ENCODE measurements at regions not wholly inside any gene's neighbourhood (a gene's known extent, or its start where the extent isn't known, plus 50 kb on each side); places are given as distances from the start of the nearest gene placed in this dataset.

- Histone ChIP-seq H3K4ac (ENCODE audit: low read depth, low read length) (no peak overlapping the region), H3K23me2 (ENCODE audit: insufficient read length, low read depth, low read length, poor library complexity, severe bottlenecking) (no peaks in the 10 kb centered on the region), H2AK5ac (ENCODE audit: insufficient read length, low read length) (no peak overlapping the region), H3T11ph (ENCODE audit: low read length) (no peak overlapping the region), H3K9ac (ENCODE audit: extremely low read depth, insufficient read length, low read length) (no peak overlapping the region), H2BK120ac (ENCODE audit: low read depth, low read length, poor library complexity, severe bottlenecking) (no peak overlapping the region), H2AFZ (ENCODE audit: low read length) (no peak overlapping the region), H3K4me1 (ENCODE audit: insufficient read depth, low read length) (no peaks in the 10 kb centered on the region), H3K4me2 (ENCODE audit: insufficient read depth, insufficient read length, low read length) (no peak overlapping the region), H3K23ac (ENCODE audit: insufficient read length, low read depth, low read length) (no peak overlapping the region), H2BK20ac (ENCODE audit: low read depth, low read length, poor library complexity, severe bottlenecking) (no peak overlapping the region), H2BK5ac (ENCODE audit: insufficient read length, low read length) (no peak overlapping the region), H2BK12ac (ENCODE audit: insufficient read length, low read depth, low read length) (no peak overlapping the region), H3K27me3 (ENCODE audit: insufficient read depth, low read length) (no peaks in the 10 kb centered on the region), H4K91ac (ENCODE audit: insufficient read length, low read depth, low read length) (no peak overlapping the region), H4K5ac (ENCODE audit: insufficient read length, low read depth, low read length) (no peak overlapping the region), H3K27ac (ENCODE audit: insufficient read length, low read depth, low read length) (no peak overlapping the region), H3K79me1 (ENCODE audit: insufficient read depth, low read depth, low read length, poor library complexity, severe bottlenecking) (no peaks in the 10 kb centered on the region), H3K9me3 (ENCODE audit: control insufficient read depth, low read depth, low read length) (no peaks in the 10 kb centered on the region), H3K79me2 (ENCODE audit: insufficient read depth, low read length) (no peaks in the 10 kb centered on the region), H3K18ac (ENCODE audit: insufficient read length, low read depth, low read length) (no peak overlapping the region), H2BK15ac (ENCODE audit: low read depth, low read length) (no peak overlapping the region), H3K14ac (ENCODE audit: insufficient read depth, low read length) (no peak overlapping the region), H4K20me1 (ENCODE audit: control insufficient read depth, insufficient read depth, insufficient read length) (no peaks in the 10 kb centered on the region), H3K56ac (ENCODE audit: insufficient read length, low read depth, low read length) (no peak overlapping the region), H4K8ac (replicated peaks; ENCODE audit: insufficient read length, low read depth, low read length) (no peak overlapping the region)
- H3K9me3 Mint-ChIP-seq, result no peaks in the 10 kb centered on the region
- DNase-seq, result no peak
- no peak overlapping the region; a peak in 1 of 7 replicates for H3K27ac Mint-ChIP-seq
- H3K4me1 Mint-ChIP-seq, result peaks cover 0 to 2% of the 10 kb centered on the region in 2 experiments; a peak in 1 of 4 replicates
- 100% methylated on average over 2 of the region's 6 CpGs for WGBS (ENCODE audit: extremely low coverage, insufficient read length, low lambda C conversion rate)
- no peaks in the 10 kb centered on the region for H3K36me3 Mint-ChIP-seq (ENCODE audit: insufficient read depth in 1 of 3, low read depth in 3 of 3)
- TF ChIP-seq CTCF (conservative IDR thresholded peaks at IDR 0.05), result no peak
- no peaks in the 10 kb centered on the region for H3K27me3 Mint-ChIP-seq (ENCODE audit: low read depth)
- H3K4me3 Mint-ChIP-seq, result no peak overlapping the region
Measured at GRCh38 chr14:71549421-71550050, 382.7 kb upstream of the RGS6 start.
